Progenitor cell of endocrine pancreas (in vitro differentiated cells): ENCODE measurements at regions not wholly inside any gene's neighbourhood (a gene's known extent, or its start where the extent isn't known, plus 50 kb on each side); places are given as distances from the start of the nearest gene placed in this dataset.

Source experiments
- DNase-seq: peaks from one replicate; pipeline ENCODE4 v3.0.0; 2021; ENCODE audit warnings: low spot score; ENCODE audit not compliant: unreplicated experiment
- H3K27ac Mint-ChIP-seq: 2 replicates; pipeline ENCODE4 v1.8.0; 2021; ENCODE audit warnings: mild to moderate bottlenecking, moderate library complexity, mixed read lengths
- H3K27me3 Mint-ChIP-seq: 2 replicates; pipeline ENCODE4 v1.8.0; 2021; ENCODE audit warnings: mixed read lengths
- H3K36me3 Mint-ChIP-seq: 2 replicates; pipeline ENCODE4 v1.8.0; 2022; ENCODE audit warnings: mixed read lengths; ENCODE audit not compliant: insufficient read depth
- H3K4me1 Mint-ChIP-seq: 2 replicates; pipeline ENCODE4 v1.8.0; 2021; ENCODE audit warnings: low read depth, mixed read lengths
- H3K4me3 Mint-ChIP-seq: 2 replicates; pipeline ENCODE4 v1.8.0; 2021; ENCODE audit warnings: low read depth, mild to moderate bottlenecking, moderate library complexity, mixed read lengths
- H3K9me3 Mint-ChIP-seq: 2 replicates; pipeline ENCODE4 v1.8.0; 2021; ENCODE audit warnings: low read depth, mixed read lengths
- TF ChIP-seq, protein P1 (sequence below): fragments of 200-600 bp; sonication (generic); IDR thresholded peaks from one replicate; pipeline ENCODE4 v1.5.0; 2021; ENCODE audit warnings: antibody characterized with exemption, mild to moderate bottlenecking; ENCODE audit not compliant: unreplicated experiment

DNA sequence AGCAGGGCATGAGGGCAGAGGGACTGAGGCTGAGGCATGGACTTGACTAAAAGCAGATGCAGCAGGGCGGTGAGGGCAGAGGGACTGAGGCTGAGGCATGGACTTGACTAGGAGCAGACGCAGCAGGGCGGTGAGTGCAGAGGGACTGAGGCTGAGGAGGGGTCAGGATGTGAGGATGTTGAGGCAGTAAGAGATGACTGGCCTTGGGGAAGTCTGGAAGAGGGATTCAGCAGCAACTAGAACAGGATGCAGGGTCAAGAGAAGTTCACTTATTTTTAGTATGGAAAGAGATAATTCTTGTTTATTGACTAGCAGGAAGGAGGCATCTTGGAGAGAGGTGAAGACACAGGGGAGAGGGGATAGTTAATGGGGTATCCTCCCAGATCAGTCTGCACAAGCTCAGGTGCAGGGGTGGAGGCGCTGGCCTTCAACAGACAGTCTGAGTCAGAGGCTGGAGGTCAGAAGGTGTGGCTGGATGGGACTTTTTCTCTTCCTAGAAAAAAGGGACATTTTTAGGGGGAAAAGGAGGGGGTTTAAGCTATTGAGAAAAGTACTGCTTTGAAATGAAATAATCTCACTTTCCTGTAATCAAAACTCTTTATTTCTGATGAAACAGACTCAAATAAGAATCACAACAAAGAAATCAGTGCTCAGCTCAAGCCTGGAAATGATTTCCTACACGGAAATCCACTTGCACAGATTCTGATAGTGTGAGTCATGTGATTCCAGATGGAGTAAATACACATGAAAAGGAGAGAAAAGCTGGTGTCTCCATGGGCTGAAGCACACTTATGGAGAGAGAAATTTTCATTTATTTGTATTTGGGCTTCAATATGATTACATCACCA is 130.9 kb downstream of the PALM2AKAP2 start:
- H3K27ac Mint-ChIP-seq, result no peak overlapping the region

DNA sequence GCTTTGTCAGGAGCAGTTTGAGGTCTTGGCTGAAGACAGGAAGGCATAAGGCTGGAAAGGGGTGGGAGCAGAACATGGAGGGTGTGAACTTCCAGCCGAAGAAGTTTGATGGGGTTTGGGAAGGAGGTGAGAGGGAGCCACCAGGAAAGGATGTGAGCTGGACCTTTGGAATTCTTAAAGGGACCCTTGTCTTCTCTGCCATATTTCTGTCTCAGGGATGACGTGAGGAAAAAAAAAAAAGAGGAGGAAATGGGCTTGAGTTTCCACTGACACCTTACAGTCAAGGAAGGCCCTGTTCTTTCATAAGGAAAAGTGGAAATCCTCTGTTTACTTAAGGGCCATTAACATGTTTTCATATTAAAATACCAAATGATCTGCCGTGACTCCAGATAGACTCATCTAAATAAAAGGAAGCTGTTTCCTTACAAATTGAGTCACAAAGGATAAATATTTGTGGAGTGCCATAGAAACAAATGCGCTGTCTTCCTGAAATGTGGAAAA is 132.1 kb downstream of the PALM2AKAP2 start:
- Mint-ChIP-seq H3K4me3 (no peak overlapping the region), H3K9me3 (no peaks in the 10 kb centered on the region), H3K27me3 (peaks cover 4% of the 10 kb centered on the region), H3K27ac (no peak overlapping the region), H3K36me3 (no peaks in the 10 kb centered on the region), H3K4me1 (peaks cover 1% of the 10 kb centered on the region)
- TF ChIP-seq, protein P1, sequence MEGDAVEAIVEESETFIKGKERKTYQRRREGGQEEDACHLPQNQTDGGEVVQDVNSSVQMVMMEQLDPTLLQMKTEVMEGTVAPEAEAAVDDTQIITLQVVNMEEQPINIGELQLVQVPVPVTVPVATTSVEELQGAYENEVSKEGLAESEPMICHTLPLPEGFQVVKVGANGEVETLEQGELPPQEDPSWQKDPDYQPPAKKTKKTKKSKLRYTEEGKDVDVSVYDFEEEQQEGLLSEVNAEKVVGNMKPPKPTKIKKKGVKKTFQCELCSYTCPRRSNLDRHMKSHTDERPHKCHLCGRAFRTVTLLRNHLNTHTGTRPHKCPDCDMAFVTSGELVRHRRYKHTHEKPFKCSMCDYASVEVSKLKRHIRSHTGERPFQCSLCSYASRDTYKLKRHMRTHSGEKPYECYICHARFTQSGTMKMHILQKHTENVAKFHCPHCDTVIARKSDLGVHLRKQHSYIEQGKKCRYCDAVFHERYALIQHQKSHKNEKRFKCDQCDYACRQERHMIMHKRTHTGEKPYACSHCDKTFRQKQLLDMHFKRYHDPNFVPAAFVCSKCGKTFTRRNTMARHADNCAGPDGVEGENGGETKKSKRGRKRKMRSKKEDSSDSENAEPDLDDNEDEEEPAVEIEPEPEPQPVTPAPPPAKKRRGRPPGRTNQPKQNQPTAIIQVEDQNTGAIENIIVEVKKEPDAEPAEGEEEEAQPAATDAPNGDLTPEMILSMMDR, result no peak
- DNase-seq, result no peak

More for the DNA sequence above, 130.9 kb downstream of the PALM2AKAP2 start:
- no peak for DNase-seq
- peaks cover 8% of the 10 kb centered on the region for H3K4me1 Mint-ChIP-seq
- H3K36me3 Mint-ChIP-seq, result no peaks in the 10 kb centered on the region
- no peak overlapping the region for H3K4me3 Mint-ChIP-seq
- peaks cover 4% of the 10 kb centered on the region for H3K27me3 Mint-ChIP-seq
- no peaks in the 10 kb centered on the region for H3K9me3 Mint-ChIP-seq
- TF ChIP-seq, protein P1, result no peak

DNA sequence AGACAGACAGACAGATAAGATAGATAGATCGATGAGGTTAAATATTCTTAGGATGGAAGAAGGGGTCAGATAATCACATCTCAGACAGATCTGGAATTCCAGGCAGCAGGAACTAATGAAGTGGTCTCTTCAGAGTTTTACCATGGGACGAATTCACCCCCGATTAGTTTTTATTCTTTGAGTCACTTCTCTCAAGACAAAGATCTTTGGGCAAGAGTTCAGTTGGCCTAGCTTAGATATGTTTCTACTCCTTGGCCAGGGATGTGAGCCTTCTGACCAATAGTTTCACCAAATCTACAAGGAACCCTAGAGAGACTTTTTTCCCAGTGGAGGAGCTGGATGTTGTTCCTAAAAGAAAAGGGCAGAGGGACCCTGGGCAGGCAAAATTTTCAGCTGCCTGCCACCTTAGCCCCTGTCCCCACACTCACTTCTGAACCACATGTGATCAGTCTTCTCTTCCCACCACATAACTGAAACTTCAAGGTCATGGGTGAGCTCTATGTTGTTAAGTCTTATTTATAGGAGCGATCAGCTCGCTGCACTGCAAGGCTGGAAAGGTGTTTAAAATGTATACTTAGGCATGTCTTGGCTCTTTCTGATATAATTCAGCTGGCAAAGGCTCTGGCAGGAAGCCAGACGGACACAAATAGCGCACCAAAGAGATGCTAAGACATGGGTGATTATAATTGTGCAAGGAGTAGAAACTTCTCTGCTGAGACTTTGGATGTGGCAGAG is 132.9 kb downstream of the PALM2AKAP2 start:
- Mint-ChIP-seq H3K4me3 (no peak overlapping the region), H3K4me1 (no peaks in the 10 kb centered on the region), H3K36me3 (no peaks in the 10 kb centered on the region), H3K27me3 (peaks cover 6% of the 10 kb centered on the region), H3K27ac (no peak overlapping the region), H3K9me3 (no peaks in the 10 kb centered on the region)
- TF ChIP-seq, protein P1, result no peak
- DNase-seq, result no peak

DNA sequence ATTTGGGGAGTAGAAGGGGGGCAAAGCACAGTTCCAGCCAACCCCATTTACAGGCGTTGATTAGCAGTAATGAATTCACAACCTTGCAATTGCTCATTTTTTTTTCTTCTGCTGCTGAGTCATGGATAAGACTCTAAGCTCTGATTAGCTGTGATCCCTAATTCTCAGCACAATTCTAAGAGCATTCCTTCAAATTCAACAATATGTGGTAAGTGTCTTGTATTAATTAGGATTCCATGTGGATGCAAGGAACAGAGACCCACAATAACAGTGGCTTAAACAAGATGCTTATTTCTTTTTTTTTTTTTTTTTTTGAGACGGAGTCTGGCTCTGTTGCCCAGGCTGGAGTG is 133.4 kb downstream of the PALM2AKAP2 start:
- Mint-ChIP-seq H3K4me3 (no peak overlapping the region), H3K36me3 (no peaks in the 10 kb centered on the region), H3K27me3 (peaks cover 8% of the 10 kb centered on the region), H3K27ac (no peak overlapping the region), H3K9me3 (no peaks in the 10 kb centered on the region), H3K4me1 (no peaks in the 10 kb centered on the region)
- TF ChIP-seq, protein P1, result no peak
- DNase-seq, result no peak

DNA sequence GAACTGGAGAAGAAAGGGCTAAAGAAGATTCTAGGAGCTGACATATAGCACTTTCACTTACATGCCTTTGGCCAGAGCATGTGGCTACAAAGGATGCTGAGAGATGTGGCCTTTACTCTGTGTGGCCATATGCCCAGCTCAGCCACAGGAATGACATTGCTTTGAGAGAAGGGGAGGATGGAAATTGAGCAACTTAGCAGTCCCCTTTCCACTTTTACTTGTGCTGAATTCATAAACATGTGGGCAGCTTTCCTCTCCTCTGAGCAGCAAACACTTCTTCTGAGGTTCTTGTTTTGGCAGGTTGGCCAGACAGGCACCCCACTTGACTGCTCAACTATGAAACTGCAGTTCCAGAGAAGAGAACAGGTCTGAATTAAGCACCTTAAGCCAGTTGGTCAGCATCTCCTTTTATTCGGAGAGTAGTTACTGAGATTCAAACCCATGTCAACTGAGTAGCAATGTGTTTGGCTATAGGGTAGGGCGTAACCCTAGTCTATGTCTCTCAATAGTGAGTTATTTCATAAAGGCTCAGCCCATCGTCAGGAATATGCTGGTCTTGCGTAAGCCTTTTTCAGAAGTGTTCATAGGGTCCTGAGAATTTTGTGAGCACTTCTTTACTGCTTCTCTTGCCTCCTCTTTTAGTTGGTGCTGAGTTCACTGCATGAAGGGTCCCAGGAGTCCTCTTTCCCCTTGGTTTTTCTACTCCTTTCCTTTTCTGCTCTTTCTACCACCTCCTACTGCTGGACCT is 134.5 kb downstream of the PALM2AKAP2 start:
- no peak overlapping the region for H3K4me3 Mint-ChIP-seq
- no peaks in the 10 kb centered on the region for H3K36me3 Mint-ChIP-seq

More for the DNA sequence above, 134.5 kb downstream of the PALM2AKAP2 start:
- no peak for DNase-seq
- TF ChIP-seq, protein P1, result no peak
- H3K27ac Mint-ChIP-seq, result no peak overlapping the region
- H3K9me3 Mint-ChIP-seq, result no peaks in the 10 kb centered on the region
- no peaks in the 10 kb centered on the region for H3K4me1 Mint-ChIP-seq
- peaks cover 11% of the 10 kb centered on the region for H3K27me3 Mint-ChIP-seq
